ENCODE measurements at regions not wholly inside any gene's neighbourhood (a gene's known extent, or its start where the extent isn't known, plus 50 kb on each side); places are given as distances from the start of the nearest gene placed in this dataset.

- TF ChIP-seq, protein P1, sequence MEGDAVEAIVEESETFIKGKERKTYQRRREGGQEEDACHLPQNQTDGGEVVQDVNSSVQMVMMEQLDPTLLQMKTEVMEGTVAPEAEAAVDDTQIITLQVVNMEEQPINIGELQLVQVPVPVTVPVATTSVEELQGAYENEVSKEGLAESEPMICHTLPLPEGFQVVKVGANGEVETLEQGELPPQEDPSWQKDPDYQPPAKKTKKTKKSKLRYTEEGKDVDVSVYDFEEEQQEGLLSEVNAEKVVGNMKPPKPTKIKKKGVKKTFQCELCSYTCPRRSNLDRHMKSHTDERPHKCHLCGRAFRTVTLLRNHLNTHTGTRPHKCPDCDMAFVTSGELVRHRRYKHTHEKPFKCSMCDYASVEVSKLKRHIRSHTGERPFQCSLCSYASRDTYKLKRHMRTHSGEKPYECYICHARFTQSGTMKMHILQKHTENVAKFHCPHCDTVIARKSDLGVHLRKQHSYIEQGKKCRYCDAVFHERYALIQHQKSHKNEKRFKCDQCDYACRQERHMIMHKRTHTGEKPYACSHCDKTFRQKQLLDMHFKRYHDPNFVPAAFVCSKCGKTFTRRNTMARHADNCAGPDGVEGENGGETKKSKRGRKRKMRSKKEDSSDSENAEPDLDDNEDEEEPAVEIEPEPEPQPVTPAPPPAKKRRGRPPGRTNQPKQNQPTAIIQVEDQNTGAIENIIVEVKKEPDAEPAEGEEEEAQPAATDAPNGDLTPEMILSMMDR (IDR thresholded peaks at IDR 0.05), result no peak
- TF ChIP-seq POLR2AphosphoS5 (IDR thresholded peaks at IDR 0.05; ENCODE audit: low read depth, low read length), result no peak
- TF ChIP-seq, protein P2, sequence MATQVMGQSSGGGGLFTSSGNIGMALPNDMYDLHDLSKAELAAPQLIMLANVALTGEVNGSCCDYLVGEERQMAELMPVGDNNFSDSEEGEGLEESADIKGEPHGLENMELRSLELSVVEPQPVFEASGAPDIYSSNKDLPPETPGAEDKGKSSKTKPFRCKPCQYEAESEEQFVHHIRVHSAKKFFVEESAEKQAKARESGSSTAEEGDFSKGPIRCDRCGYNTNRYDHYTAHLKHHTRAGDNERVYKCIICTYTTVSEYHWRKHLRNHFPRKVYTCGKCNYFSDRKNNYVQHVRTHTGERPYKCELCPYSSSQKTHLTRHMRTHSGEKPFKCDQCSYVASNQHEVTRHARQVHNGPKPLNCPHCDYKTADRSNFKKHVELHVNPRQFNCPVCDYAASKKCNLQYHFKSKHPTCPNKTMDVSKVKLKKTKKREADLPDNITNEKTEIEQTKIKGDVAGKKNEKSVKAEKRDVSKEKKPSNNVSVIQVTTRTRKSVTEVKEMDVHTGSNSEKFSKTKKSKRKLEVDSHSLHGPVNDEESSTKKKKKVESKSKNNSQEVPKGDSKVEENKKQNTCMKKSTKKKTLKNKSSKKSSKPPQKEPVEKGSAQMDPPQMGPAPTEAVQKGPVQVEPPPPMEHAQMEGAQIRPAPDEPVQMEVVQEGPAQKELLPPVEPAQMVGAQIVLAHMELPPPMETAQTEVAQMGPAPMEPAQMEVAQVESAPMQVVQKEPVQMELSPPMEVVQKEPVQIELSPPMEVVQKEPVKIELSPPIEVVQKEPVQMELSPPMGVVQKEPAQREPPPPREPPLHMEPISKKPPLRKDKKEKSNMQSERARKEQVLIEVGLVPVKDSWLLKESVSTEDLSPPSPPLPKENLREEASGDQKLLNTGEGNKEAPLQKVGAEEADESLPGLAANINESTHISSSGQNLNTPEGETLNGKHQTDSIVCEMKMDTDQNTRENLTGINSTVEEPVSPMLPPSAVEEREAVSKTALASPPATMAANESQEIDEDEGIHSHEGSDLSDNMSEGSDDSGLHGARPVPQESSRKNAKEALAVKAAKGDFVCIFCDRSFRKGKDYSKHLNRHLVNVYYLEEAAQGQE (IDR thresholded peaks at IDR 0.05; ENCODE audit: insufficient read depth in 1 of 2, low read depth in 2 of 2, low read length in 1 of 2), result no peak
Measured at GRCh38 chr4:143118663-143119062, 66.1 kb upstream of the USP38 start.
